PC-9 (cell line): ENCODE measurements at regions not wholly inside any gene's neighbourhood (a gene's known extent, or its start where the extent isn't known, plus 50 kb on each side); places are given as distances from the start of the nearest gene placed in this dataset.

ENCODE experiments used
- CTCF ChIP-seq: fragments of 200-600 bp; sonication (generic); conservative IDR thresholded peaks from 2 replicates; pipeline ENCODE4 v1.6.1; 2017; ENCODE audit warnings: mixed run types, antibody characterized with exemption, mild to moderate bottlenecking, moderate library complexity
- EZH2 ChIP-seq: fragments of 200-600 bp; sonication (generic); IDR thresholded peaks from 2 replicates; pipeline ENCODE4 v1.8.0; 2017; ENCODE audit warnings: antibody characterized with exemption, low read depth

- TF ChIP-seq CTCF (no peak), EZH2 (no peak)
Measured at GRCh38 chr4:57475424-57475823, 365.2 kb upstream of the IGFBP7 start.
